ENCODE measurements at regions not wholly inside any gene's neighbourhood (a gene's known extent, or its start where the extent isn't known, plus 50 kb on each side); places are given as distances from the start of the nearest gene placed in this dataset.

GRCh38 chr9:104334549-104334948 lies 169.5 kb upstream of the OR13F1 start:
- POLR2A ChIA-PET = no interaction called here
- Histone ChIP-seq H4K20me1 (replicated peaks; ENCODE audit: control insufficient read depth, extremely low read depth, insufficient read depth, low read length) (no peaks in the 10 kb centered on the region), H3K4me3 (replicated peaks in 1 of 3; ENCODE audit: insufficient read depth in 1 of 3, low read depth in 1 of 3, low read length in 3 of 3) (no peak overlapping the region), H3K9ac (replicated peaks; ENCODE audit: extremely low read depth, insufficient read depth, low read length) (no peak overlapping the region), H3K36me3 (ENCODE audit: control insufficient read depth in 2 of 2, extremely low read depth in 1 of 2, insufficient read depth in 2 of 2, low read length in 2 of 2) (no peaks in the 10 kb centered on the region), H3K79me2 (ENCODE audit: control insufficient read depth, insufficient read depth, low read length) (no peaks in the 10 kb centered on the region), H3K27ac (ENCODE audit: insufficient read depth, low read depth, low read length) (no peak overlapping the region), H3K9me3 (replicated peaks; ENCODE audit: control insufficient read depth, insufficient read depth, low read length) (no peaks in the 10 kb centered on the region), H3K4me1 (ENCODE audit: control insufficient read depth, extremely low read depth, insufficient read depth, low read length) (no peaks in the 10 kb centered on the region), H2AFZ (ENCODE audit: low read depth, low read length) (no peak overlapping the region), H3K4me2 (ENCODE audit: insufficient read depth, low read length) (no peak overlapping the region), H3K9me1 (replicated peaks; ENCODE audit: control insufficient read depth, extremely low read depth, insufficient read depth, low read length) (no peaks in the 10 kb centered on the region), H3K27me3 (ENCODE audit: control insufficient read depth in 2 of 2, insufficient read depth in 2 of 2, low read length in 2 of 2) (no peaks in the 10 kb centered on the region)
- TF ChIP-seq CTCF (IDR thresholded peaks at IDR 0.05; ENCODE audit: extremely low read depth in 1 of 2, insufficient read depth in 1 of 2, low read depth in 1 of 2, low read length in 2 of 2) = no peak
- TF ChIP-seq EZH2 (IDR thresholded peaks at IDR 0.05; ENCODE audit: borderline replicate concordance, low read depth, low read length, severe bottlenecking) = no peak
- TF ChIP-seq MYC (IDR thresholded peaks at IDR 0.05; ENCODE audit: low read depth, low read length) = no peak
- no peak for TF ChIP-seq POLR2AphosphoS5 (IDR thresholded peaks at IDR 0.05; ENCODE audit: insufficient read depth, low read depth, low read length)
- TF ChIP-seq JUN (IDR thresholded peaks at IDR 0.05; ENCODE audit: borderline replicate concordance, insufficient read depth, insufficient read length, low read depth) = no peak
- TF ChIP-seq POLR2A (IDR thresholded peaks at IDR 0.05; ENCODE audit: low read depth, low read length) = no peak
- no peak for TF ChIP-seq GATA2 (IDR thresholded peaks at IDR 0.05; ENCODE audit: insufficient read depth, insufficient read length, low read depth, low read length)
- TF ChIP-seq, protein P1, sequence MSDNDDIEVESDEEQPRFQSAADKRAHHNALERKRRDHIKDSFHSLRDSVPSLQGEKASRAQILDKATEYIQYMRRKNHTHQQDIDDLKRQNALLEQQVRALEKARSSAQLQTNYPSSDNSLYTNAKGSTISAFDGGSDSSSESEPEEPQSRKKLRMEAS (IDR thresholded peaks at IDR 0.05; ENCODE audit: insufficient read depth, insufficient read length) = no peak
- TF ChIP-seq FOS (IDR thresholded peaks at IDR 0.05; ENCODE audit: borderline replicate concordance, insufficient read depth, low read length) = no peak
- dilution Hi-C loops (cut with MboI; ENCODE audit: extremely low pct_ligation_motif_present, low sequenced_read_pairs) = no loop called here
- FAIRE-seq (no peak), DNase-seq (ENCODE audit: low read depth, low spot score) (no peak)
- intact Hi-C loops (cut with micrococcal nuclease) = no loop called here
- no TSS peak for BruUV-seq (replicated peaks)
- CTCF ChIA-PET = no interaction called here

Measured in endothelial cell of umbilical vein (primary cell).